CD4-positive, alpha-beta T cell treated with Interleukin-1 beta for 1 hour (primary cell): ENCODE measurements at regions not wholly inside any gene's neighbourhood (a gene's known extent, or its start where the extent isn't known, plus 50 kb on each side); places are given as distances from the start of the nearest gene placed in this dataset.
"Not testable (repeated sequence)": the region's sequence is repeated elsewhere in the genome, so short reads cannot be mapped to it uniquely, and the experiment has no call there.

Experiments
- DNase-seq, 2 donors: peaks; one replicate each; pipeline ENCODE4 v3.0.0-alpha.2; 2020 to 2022

- DNase-seq, result no peak
Observed at GRCh38 chr2:122749405-122749804, 994.0 kb downstream of the TSN start.

GRCh38 chr2:122750095-122750494 is 994.6 kb downstream of the TSN start:
- DNase-seq, result no peak

GRCh38 chr2:122750808-122751207 is 995.4 kb downstream of the TSN start:
- no peak for DNase-seq

- no peak for DNase-seq
Observed at GRCh38 chr2:122753336-122753735, 997.9 kb downstream of the TSN start.

- no peak for DNase-seq
Observed at GRCh38 chr2:122754561-122754960, 999.1 kb downstream of the TSN start.

DNA sequence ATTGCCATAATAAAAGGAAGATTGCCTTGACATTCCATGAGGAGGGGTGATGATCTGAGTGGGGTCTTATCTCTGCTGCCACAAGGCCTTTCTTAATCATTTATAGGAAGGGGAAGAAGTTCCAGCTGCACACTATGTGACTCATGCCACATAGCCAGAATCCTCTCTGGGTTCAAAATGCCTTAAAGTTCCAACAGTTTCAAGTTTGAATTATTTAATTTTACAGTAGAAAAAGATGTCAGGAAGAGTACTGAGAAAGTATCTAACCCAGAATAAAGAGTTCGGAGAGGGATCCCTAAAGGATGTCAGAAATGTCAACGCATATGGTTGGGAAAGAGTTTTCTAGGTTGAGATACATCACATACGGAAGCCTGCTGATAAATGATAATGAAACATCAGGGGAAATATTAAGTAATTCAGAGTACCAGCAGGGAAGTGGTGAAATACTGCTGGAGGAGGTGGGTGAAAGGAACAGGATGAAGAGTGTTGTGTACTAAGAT is 999.9 kb downstream of the TSN start:
- no peak for DNase-seq

DNA sequence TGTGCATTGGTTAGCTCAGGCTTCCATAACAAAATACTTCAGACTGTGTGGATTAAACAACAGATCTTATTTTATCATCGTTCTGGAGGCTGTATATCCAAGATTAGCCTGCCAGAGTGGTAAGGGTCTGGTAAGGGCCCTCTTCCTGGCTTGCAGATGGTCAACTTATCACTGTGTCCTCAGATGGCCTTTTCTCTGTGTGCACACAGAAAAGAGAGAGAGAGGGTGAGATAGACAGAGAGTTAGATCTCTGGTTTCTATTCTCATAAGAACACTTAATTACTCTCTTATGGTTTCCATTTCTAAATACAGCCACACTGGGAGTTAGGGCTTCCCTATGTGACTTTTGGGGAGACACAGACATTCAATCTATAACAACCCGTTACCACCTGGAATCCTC is 1003.5 kb downstream of the TSN start:
- DNase-seq, result no peak

DNA sequence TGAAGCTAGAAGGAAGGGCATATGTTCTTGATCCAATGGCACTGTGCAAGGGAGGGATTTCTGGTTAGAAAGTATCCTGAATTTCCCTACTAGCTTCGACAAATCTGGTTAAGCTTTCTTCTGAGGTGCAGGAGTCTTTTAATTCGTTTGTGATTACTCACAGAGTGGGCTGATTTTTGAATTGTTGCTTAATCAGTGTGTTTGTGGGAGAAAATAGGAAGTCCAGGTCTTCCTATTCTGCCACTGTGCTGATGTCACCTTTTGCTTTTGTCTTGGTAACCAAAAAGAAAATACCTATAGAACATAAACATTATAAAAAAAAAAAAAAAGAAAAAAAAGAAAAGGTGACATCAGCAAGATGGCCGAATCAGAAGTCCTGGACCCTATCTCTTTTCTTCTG is 1008.6 kb downstream of the TSN start:
- DNase-seq, result no peak

DNA sequence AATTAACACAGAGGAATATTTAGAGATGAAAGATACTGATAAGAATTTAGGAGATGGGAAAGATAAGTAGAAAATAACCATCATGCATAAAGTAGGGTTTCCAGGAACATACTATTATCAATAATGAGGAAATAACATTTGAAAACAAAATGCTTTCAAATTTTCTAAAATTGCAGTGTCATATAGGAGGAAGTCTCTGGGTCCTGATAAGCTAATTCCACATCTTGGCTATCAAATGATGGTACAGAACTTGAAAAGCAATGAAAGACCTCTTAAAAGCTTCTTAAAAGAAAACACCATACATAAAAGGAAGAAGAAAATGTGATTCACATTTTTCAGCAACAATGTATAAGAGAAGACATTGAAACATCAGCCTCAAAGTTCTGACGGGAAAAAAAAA is 1024.8 kb downstream of the TSN start:
- no peak for DNase-seq

DNA sequence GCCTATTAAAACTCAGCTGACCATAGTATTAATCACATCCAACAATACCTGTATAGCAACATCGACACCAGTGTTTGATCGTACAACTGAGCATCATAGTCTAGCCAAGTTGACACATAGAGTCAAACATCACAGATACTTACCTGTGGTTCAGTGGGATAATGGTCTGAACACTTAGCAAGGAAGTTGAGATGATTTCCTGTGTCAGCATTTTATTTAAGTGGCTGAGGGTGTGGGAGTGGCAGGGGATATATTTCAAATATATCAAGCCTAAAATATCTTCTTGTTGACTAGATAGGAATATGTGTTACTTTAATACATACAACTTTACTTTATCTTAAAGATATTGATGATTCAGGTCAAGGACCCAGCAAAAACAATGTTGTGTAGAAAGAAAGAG is 1038.6 kb downstream of the TSN start:
- DNase-seq, result no peak

DNA sequence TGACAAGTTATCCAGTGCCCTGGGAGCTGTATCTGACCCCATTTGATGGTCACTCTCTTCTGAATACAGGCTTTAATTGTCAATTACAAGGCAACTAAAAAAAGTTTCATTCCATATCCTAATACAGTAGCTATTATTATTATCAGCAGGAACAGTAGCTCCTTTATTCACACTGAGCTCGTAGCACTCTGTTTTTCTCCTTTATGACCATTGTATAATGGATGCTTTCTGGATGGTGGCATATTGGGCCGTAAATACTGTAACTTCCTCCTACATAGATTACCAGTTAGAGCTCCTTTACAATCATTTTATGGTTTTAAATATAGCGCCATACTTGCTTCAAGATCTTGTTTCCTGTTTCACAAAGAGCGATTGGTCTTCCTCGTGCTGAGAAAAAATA is 1040.3 kb downstream of the TSN start:
- no peak for DNase-seq

DNA sequence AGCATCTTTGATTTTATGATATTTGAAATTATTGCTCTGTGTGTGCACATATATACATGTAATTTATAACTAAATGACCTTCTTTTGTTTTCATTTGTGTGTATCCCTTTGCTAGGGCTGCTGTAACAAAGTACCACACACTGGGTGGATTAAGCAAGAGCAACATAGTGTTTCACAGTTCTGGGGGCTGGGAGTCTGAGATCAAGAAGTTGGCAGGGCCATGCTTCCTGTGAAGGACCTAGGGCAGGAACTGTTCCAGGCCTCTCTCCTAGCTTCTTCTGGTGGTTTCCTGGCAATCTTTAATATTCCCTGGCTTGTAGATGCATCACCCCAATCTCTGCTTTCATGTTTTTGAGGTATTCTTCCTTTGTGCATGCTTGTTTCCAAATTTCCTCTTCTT is 1043.9 kb downstream of the TSN start:
- no peak for DNase-seq

DNA sequence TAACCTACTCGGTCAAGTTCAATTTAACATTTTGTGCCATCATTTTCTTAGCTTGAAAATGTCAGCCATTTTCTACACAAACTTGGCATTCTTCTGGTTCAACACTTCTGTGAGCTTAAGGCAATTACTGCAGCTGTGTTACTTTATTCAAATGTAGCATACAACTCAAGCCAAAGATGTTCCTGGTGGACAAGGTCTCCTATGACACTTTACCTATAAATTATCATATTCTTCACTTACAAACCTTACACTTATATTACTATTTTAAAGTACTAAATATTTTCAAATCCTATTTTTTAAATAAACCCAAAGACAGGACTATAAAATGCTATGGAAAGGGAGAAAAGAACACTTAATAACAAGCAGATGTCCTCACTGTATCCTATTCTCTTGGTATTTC is 1045.3 kb downstream of the TSN start:
- DNase-seq, result no peak

- DNase-seq, result no peak
Observed at GRCh38 chr2:122804494-122804893, 1049.0 kb downstream of the TSN start.

- DNase-seq, result no peak
Observed at GRCh38 chr2:122805346-122805745, 1049.9 kb downstream of the TSN start.

DNA sequence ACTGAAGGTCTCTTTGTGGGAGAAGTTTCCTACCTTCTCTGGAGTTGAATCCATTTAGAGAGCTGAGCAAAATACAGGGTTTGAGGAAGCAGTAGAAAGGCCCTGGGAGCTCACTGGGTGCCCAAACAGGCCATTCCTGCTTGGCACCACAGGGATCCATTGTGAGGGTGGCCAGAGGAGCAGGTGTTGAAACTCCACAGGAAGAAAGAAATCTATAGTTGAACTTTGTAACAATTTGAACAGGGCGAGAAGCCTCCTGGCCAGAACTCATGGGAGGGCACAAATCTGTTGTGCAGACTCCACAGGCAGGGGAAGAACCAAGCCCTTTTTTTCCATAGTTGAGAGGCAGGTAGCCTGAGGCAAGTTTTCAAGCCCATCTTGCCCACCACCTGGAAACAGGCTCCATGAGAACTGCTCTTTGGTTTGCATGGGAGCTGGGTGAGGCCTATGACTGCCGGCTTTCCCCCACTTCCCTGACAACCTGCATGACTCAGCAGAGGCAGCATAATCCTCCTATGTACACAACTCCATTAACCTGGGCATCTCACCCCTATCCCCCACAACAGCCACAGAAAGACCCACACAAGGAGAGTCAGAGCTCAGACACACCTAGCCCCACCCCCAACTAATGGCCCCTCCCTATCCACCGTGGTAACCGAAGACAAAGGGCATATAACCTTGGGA is 1053.0 kb downstream of the TSN start:
- DNase-seq, result no peak

DNA sequence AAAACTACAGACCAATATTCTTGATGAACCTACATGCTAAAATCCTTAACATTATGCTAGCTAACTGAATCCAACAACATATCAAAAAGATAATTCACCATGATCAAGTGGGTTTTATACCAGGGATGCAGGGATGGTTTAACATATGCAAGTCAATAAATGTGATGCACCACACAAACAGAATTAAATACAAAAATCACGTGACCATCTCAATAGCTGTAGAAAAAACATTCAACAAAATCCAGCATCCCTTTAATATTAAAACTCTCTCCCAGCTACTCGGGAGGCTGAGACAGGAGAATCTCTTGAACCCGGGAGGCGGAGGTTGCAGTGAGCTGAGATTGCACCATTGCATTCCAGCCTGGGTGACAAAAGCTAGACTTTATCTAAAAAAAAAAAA is 1056.8 kb downstream of the TSN start:
- not testable (repeated sequence) for DNase-seq

- DNase-seq, result no peak
Observed at GRCh38 chr2:122815120-122815519, 1059.7 kb downstream of the TSN start.

DNA sequence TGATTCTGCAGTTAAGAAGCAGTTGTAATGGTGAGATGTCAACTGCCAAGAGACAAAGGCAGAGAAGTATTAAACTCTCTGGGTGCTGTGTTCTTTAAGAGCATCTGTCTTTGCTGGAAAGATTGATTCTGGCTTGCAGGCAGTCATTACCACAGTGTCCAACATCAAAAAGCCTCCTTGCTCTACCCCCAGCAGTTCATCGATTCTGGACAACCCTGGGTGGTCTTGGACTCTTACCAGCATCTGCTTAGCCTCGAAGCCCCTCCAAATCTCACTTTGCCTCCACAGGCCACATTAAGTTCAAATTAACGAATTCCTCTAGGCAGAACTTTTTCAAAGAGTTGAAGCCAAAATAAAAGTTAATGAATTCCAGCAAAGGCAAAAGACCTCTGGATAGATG is 1061.4 kb downstream of the TSN start:
- DNase-seq, result no peak

- DNase-seq, result no peak
Observed at GRCh38 chr2:122822319-122822718, 1066.9 kb downstream of the TSN start.

- DNase-seq, result no peak
Observed at GRCh38 chr2:122830157-122830556, 1074.7 kb downstream of the TSN start.

- DNase-seq, result no peak
Observed at GRCh38 chr2:122831649-122832048, 1076.2 kb downstream of the TSN start.

- DNase-seq, result no peak
Observed at GRCh38 chr2:122843503-122843902, 1088.1 kb downstream of the TSN start.

GRCh38 chr2:122851161-122851560 is 1095.7 kb downstream of the TSN start:
- no peak for DNase-seq

DNA sequence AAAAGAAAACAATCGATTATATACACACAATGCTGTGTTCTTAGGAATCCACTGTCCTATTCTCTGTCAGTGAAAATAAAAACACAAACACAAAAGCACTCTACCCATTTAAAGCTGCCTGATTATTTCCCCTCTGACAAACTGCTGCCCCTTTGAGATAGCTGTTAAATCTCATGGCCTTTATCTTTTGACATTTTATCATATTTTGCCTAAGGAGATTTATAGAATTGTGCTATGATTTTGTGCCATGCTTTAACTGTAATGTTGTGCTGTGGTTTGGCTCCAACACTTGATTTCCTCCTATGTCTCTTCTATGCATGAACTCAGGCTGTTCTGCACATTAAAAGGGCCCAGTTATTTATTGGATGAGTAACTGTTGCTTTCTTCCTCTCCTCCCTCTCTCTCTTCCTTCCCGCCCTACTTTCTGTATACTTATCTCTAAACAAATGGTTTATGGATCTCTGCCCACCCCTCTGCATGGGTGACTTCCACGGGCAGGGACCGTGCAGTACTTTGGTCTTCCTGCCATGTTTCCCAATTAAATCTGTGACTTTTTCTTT is 1096.6 kb downstream of the TSN start:
- DNase-seq, result no peak
